ENCODE measurements at regions not wholly inside any gene's neighbourhood (a gene's known extent, or its start where the extent isn't known, plus 50 kb on each side); places are given as distances from the start of the nearest gene placed in this dataset.
"Not testable (repeated sequence)": the region's sequence is repeated elsewhere in the genome, so short reads cannot be mapped to it uniquely, and the experiment has no call there.

GRCh38 chr12:107607464-107608392, 77.9 kb upstream of the PWP1 start:
- no peak for FAIRE-seq

GRCh38 chr12:107608779-107609178, 76.8 kb upstream of the PWP1 start:
- FAIRE-seq: not testable (repeated sequence)

- no peak for FAIRE-seq
These were observed 75.4 kb upstream of the PWP1 start for GRCh38 chr12:107610021-107610859.

- FAIRE-seq: no peak
These were observed 73.1 kb upstream of the PWP1 start for GRCh38 chr12:107612508-107612907.

- FAIRE-seq: no peak
These were observed 68.7 kb upstream of the PWP1 start for GRCh38 chr12:107616941-107617340.

GRCh38 chr12:107618106-107618505, 67.5 kb upstream of the PWP1 start:
- FAIRE-seq: no peak

GRCh38 chr12:107619831-107620230, 65.8 kb upstream of the PWP1 start:
- no peak for FAIRE-seq

- FAIRE-seq: no peak
These were observed 63.6 kb upstream of the PWP1 start for GRCh38 chr12:107622001-107622400.

- no peak for FAIRE-seq
These were observed 61.1 kb upstream of the PWP1 start for GRCh38 chr12:107624493-107624892.

- no peak for FAIRE-seq
These were observed 53.9 kb upstream of the PWP1 start for GRCh38 chr12:107631715-107632114.

GRCh38 chr12:107632246-107632645, 53.4 kb upstream of the PWP1 start:
- FAIRE-seq: no peak

GRCh38 chr12:107634530-107634929, 51.1 kb upstream of the PWP1 start:
- no peak for FAIRE-seq

- no peak for FAIRE-seq
These were observed 50.5 kb upstream of the PWP1 start for GRCh38 chr12:107635139-107635538.
